Activated CD4-positive, alpha-beta memory T cell treated with anti-CD3 and anti-CD28 coated beads for 36 hours (primary cell): ENCODE measurements at regions not wholly inside any gene's neighbourhood (a gene's known extent, or its start where the extent isn't known, plus 50 kb on each side); places are given as distances from the start of the nearest gene placed in this dataset.
"Not testable (repeated sequence)": the region's sequence is repeated elsewhere in the genome, so short reads cannot be mapped to it uniquely, and the experiment has no call there.

Experiments
- CTCF ChIA-PET: fragments of 350-600 bp; sonication (Branson Sonifier 250); formaldehyde crosslinking; loops from one replicate; lab custom pipeline; 2021; ENCODE audit warnings: antibody characterized with exemption, inconsistent platforms; lab: Charles Lee
- POLR2A ChIA-PET: fragments of 350-600 bp; sonication (Branson Sonifier 250); formaldehyde crosslinking; loops from one replicate; lab custom pipeline; 2021; ENCODE audit warnings: antibody characterized with exemption; lab: Charles Lee
- DNase-seq: peaks from one replicate; pipeline ENCODE4 v3.0.0-alpha.2; 2020
- H3K27ac Mint-ChIP-seq: one replicate; pipeline ENCODE4 v1.8.0; 2021; ENCODE audit warnings: mixed read lengths
- H3K27me3 Mint-ChIP-seq: one replicate; pipeline ENCODE4 v1.8.0; 2021; ENCODE audit warnings: mixed read lengths
- H3K36me3 Mint-ChIP-seq: one replicate; pipeline ENCODE4 v1.8.0; 2021; ENCODE audit warnings: mixed read lengths
- H3K4me1 Mint-ChIP-seq: one replicate; pipeline ENCODE4 v1.8.0; 2021; ENCODE audit warnings: low read depth, mixed read lengths
- H3K4me3 Mint-ChIP-seq: one replicate; pipeline ENCODE4 v1.8.0; 2021; ENCODE audit warnings: mild to moderate bottlenecking, mixed read lengths
- H3K9me3 Mint-ChIP-seq: one replicate; pipeline ENCODE4 v1.8.0; 2021; ENCODE audit warnings: mixed read lengths
- intact Hi-C: fragments of 100-400 bp; cut with micrococcal nuclease; formaldehyde crosslinking; loops from one replicate; pipeline ENCODE4 v1.15.1; 2023

- DNase-seq, result no peak
- Mint-ChIP-seq H3K27ac (no peak overlapping the region), H3K4me1 (no peaks in the 10 kb centered on the region), H3K9me3 (no peaks in the 10 kb centered on the region), H3K36me3 (no peaks in the 10 kb centered on the region), H3K4me3 (no peak overlapping the region), H3K27me3 (peaks cover 13% of the 10 kb centered on the region)
- intact Hi-C loops, result no loop called here
- ChIA-PET CTCF (no interaction called here), POLR2A (no interaction called here)
These were observed 622.9 kb downstream of the MATN1 start for GRCh38 chr1:30100524-30100862.

- DNase-seq, result no peak
- Mint-ChIP-seq H3K4me3 (no peak overlapping the region), H3K4me1 (no peaks in the 10 kb centered on the region), H3K27ac (no peak overlapping the region), H3K9me3 (no peaks in the 10 kb centered on the region), H3K27me3 (peaks cover 13% of the 10 kb centered on the region), H3K36me3 (no peaks in the 10 kb centered on the region)
- CTCF ChIA-PET, result interaction anchor here (1.2 kb wide), 1 partner anchor 13 kb away, joined by 3 read pairs; no protein-coding TSS in a partner anchor
- intact Hi-C loops, result loop anchor here (5.0 kb wide), 1 partner anchor 392 kb away; no protein-coding TSS in a partner anchor
- POLR2A ChIA-PET, result no interaction called here
These were observed 623.5 kb downstream of the MATN1 start for GRCh38 chr1:30099587-30100523.

GRCh38 chr1:30097851-30098250 lies 625.5 kb downstream of the MATN1 start:
- H3K4me3 Mint-ChIP-seq, H3K9me3 Mint-ChIP-seq, H3K27me3 Mint-ChIP-seq, DNase-seq, H3K4me1 Mint-ChIP-seq, POLR2A ChIA-PET, H3K36me3 Mint-ChIP-seq, H3K27ac Mint-ChIP-seq: not testable (repeated sequence)
- intact Hi-C loops, result loop anchor here (5.0 kb wide), 1 partner anchor 394 kb away; no protein-coding TSS in a partner anchor
- CTCF ChIA-PET, result interaction anchor here (0.6 kb wide), 1 partner anchor 140 kb away, joined by 3 read pairs; no protein-coding TSS in a partner anchor

GRCh38 chr1:30095451-30096025 lies 627.8 kb downstream of the MATN1 start:
- Mint-ChIP-seq H3K27ac (no peak overlapping the region), H3K36me3 (no peaks in the 10 kb centered on the region), H3K4me1 (no peaks in the 10 kb centered on the region), H3K9me3 (peaks cover 30% of the 10 kb centered on the region), H3K27me3 (peaks cover 2% of the 10 kb centered on the region), H3K4me3 (no peak overlapping the region)
- ChIA-PET CTCF (no interaction called here), POLR2A (no interaction called here)
- intact Hi-C loops, result loop anchor here (5.0 kb wide), 1 partner anchor 397 kb away; no protein-coding TSS in a partner anchor
- no peak for DNase-seq

- Mint-ChIP-seq H3K36me3 (no peaks in the 10 kb centered on the region), H3K4me3 (no peak overlapping the region), H3K27me3 (peaks cover 2% of the 10 kb centered on the region), H3K4me1 (no peaks in the 10 kb centered on the region), H3K9me3 (peaks cover 30% of the 10 kb centered on the region), H3K27ac (no peak overlapping the region)
- ChIA-PET POLR2A (no interaction called here), CTCF (no interaction called here)
- DNase-seq, result no peak
- intact Hi-C loops, result loop anchor here (5.0 kb wide), 1 partner anchor 397 kb away; no protein-coding TSS in a partner anchor
These were observed 628.3 kb downstream of the MATN1 start for GRCh38 chr1:30095051-30095450.

- Mint-ChIP-seq H3K4me3 (no peak overlapping the region), H3K36me3 (no peaks in the 10 kb centered on the region), H3K27me3 (peaks cover 15% of the 10 kb centered on the region), H3K9me3 (peaks cover 30% of the 10 kb centered on the region), H3K27ac (no peak overlapping the region), H3K4me1 (no peaks in the 10 kb centered on the region)
- intact Hi-C loops, result no loop called here
- POLR2A ChIA-PET, result no interaction called here
- CTCF ChIA-PET, result no interaction called here
- no peak for DNase-seq
These were observed 631.1 kb downstream of the MATN1 start for GRCh38 chr1:30092051-30092858.

GRCh38 chr1:30090162-30090820 lies 633.1 kb downstream of the MATN1 start:
- no peak overlapping the region for H3K27ac Mint-ChIP-seq
- peaks cover 2% of the 10 kb centered on the region for H3K4me1 Mint-ChIP-seq
- DNase-seq, result no peak
- no peaks in the 10 kb centered on the region for H3K36me3 Mint-ChIP-seq
- POLR2A ChIA-PET, result no interaction called here
- CTCF ChIA-PET, result no interaction called here
- intact Hi-C loops, result no loop called here
- H3K4me3 Mint-ChIP-seq, result no peak overlapping the region
- H3K9me3 Mint-ChIP-seq, result peaks cover 30% of the 10 kb centered on the region
- H3K27me3 Mint-ChIP-seq, result peaks cover 21% of the 10 kb centered on the region

GRCh38 chr1:30089024-30089430 lies 634.4 kb downstream of the MATN1 start:
- no peak overlapping the region for H3K27ac Mint-ChIP-seq
- DNase-seq, result no peak
- H3K4me1 Mint-ChIP-seq, result peaks cover 2% of the 10 kb centered on the region
- peaks cover 30% of the 10 kb centered on the region for H3K9me3 Mint-ChIP-seq
- CTCF ChIA-PET, result no interaction called here
- no peaks in the 10 kb centered on the region for H3K36me3 Mint-ChIP-seq
- H3K4me3 Mint-ChIP-seq, result no peak overlapping the region
- intact Hi-C loops, result loop anchor here (10.0 kb wide), 1 partner anchor 294 kb away; no protein-coding TSS in a partner anchor
- peaks cover 24% of the 10 kb centered on the region for H3K27me3 Mint-ChIP-seq
- POLR2A ChIA-PET, result no interaction called here

GRCh38 chr1:30088594-30088993 lies 634.8 kb downstream of the MATN1 start:
- peaks cover 2% of the 10 kb centered on the region for H3K4me1 Mint-ChIP-seq
- no peaks in the 10 kb centered on the region for H3K36me3 Mint-ChIP-seq
- intact Hi-C loops, result loop anchor here (10.0 kb wide), 1 partner anchor 294 kb away; no protein-coding TSS in a partner anchor
- CTCF ChIA-PET, result no interaction called here
- POLR2A ChIA-PET, result no interaction called here
- H3K27me3 Mint-ChIP-seq, result peaks cover 25% of the 10 kb centered on the region
- peaks cover 28% of the 10 kb centered on the region for H3K9me3 Mint-ChIP-seq
- no peak overlapping the region for H3K27ac Mint-ChIP-seq
- H3K4me3 Mint-ChIP-seq, result no peak overlapping the region
- no peak for DNase-seq

- Mint-ChIP-seq H3K4me3 (no peak overlapping the region), H3K27me3 (peaks cover 34% of the 10 kb centered on the region), H3K4me1 (peaks cover 2% of the 10 kb centered on the region), H3K9me3 (peaks cover 17% of the 10 kb centered on the region), H3K27ac (no peak overlapping the region), H3K36me3 (no peaks in the 10 kb centered on the region)
- intact Hi-C loops, result loop anchor here (10.0 kb wide), 1 partner anchor 293 kb away; no protein-coding TSS in a partner anchor
- CTCF ChIA-PET, result interaction anchor here (0.7 to 1.0 kb wide), 2 partner anchors 12 to 129 kb away, joined by 3 read pairs; no protein-coding TSS in a partner anchor
- POLR2A ChIA-PET, result no interaction called here
- DNase-seq, result no peak
These were observed 635.9 kb downstream of the MATN1 start for GRCh38 chr1:30087465-30087864.
